OCI-LY7 (cell line): ENCODE measurements at regions not wholly inside any gene's neighbourhood (a gene's known extent, or its start where the extent isn't known, plus 50 kb on each side); places are given as distances from the start of the nearest gene placed in this dataset.

Experiments
- BruUV-seq: library from RNA; stranded (reverse); fragments of 400-500 nt; replicated peaks from 2 replicates; lab custom pipeline; 2021; lab: Mats Ljungman, UMichigan
- CTCF ChIA-PET: fragments of 300-600 bp; sonication (Branson Sonifier 250); formaldehyde crosslinking; loops from one replicate; lab custom pipeline; 2022; ENCODE audit warnings: antibody characterized with exemption; ENCODE audit not compliant: unreplicated experiment; lab: Charles Lee
- POLR2A ChIA-PET: fragments of 300-600 bp; sonication (Branson Sonifier 250); formaldehyde crosslinking; loops from one replicate; lab custom pipeline; 2022; ENCODE audit warnings: antibody characterized with exemption; lab: Charles Lee
- DNase-seq: peaks from one replicate; pipeline ENCODE4 v3.0.0-alpha.2; 2015; ENCODE audit warnings: low spot score
- H2AFZ ChIP-seq: fragments of 200-600 bp; sonication (generic), shearing (Covaris generic); 2 replicates; pipeline ENCODE4 v1.6.1; 2014; ENCODE audit warnings: mild to moderate bottlenecking, antibody characterized with exemption, low read length, moderate library complexity
- H3K27ac ChIP-seq: fragments of 200-600 bp; sonication (generic); 2 replicates; pipeline ENCODE4 v1.5.1; 2014; ENCODE audit warnings: mixed run types, low read depth, mild to moderate bottlenecking, moderate library complexity, low read length, inconsistent platforms; ENCODE audit not compliant: poor library complexity, severe bottlenecking
- H3K36me3 ChIP-seq: fragments of 200-600 bp; sonication (generic); 2 replicates; pipeline ENCODE4 v1.6.1; 2014; ENCODE audit warnings: mild to moderate bottlenecking, antibody characterized with exemption, low read length, moderate library complexity, mixed read lengths; ENCODE audit not compliant: insufficient read depth
- H3K4me1 ChIP-seq: fragments of 200-600 bp; sonication (generic); 2 replicates; pipeline ENCODE4 v1.5.1; 2014; ENCODE audit warnings: mild to moderate bottlenecking, low read length; ENCODE audit not compliant: insufficient read depth, poor library complexity, severe bottlenecking
- H3K4me2 ChIP-seq: fragments of 200-600 bp; sonication (generic); 2 replicates; pipeline ENCODE4 v1.6.1; 2014; ENCODE audit warnings: mild to moderate bottlenecking, low read length
- H3K4me3 ChIP-seq: fragments of 200-600 bp; sonication (generic); 2 replicates; pipeline ENCODE4 v1.5.1; 2014; ENCODE audit warnings: mild to moderate bottlenecking, low read depth, low read length; ENCODE audit not compliant: poor library complexity, severe bottlenecking
- H3K79me2 ChIP-seq: fragments of 200-600 bp; sonication (generic); 2 replicates; pipeline ENCODE4 v1.6.1; 2016; ENCODE audit warnings: low read depth, mild to moderate bottlenecking, low read length, moderate library complexity, mixed read lengths; ENCODE audit not compliant: insufficient read depth
- H3K9me2 ChIP-seq: fragments of 200-600 bp; sonication (generic); 2 replicates; pipeline ENCODE4 v1.6.1; 2016; ENCODE audit warnings: mild to moderate bottlenecking, low read length, mixed read lengths; ENCODE audit not compliant: insufficient read depth
- H3K9me3 ChIP-seq: fragments of 200-600 bp; sonication (generic); 2 replicates; pipeline ENCODE4 v1.6.1; 2014; ENCODE audit warnings: mild to moderate bottlenecking, mixed run types, low read length, mixed read lengths
- H4K20me1 ChIP-seq: fragments of 200-600 bp; sonication (generic); 2 replicates; pipeline ENCODE4 v1.6.1; 2014; ENCODE audit warnings: mild to moderate bottlenecking, antibody characterized with exemption, low read length, moderate library complexity, mixed read lengths; ENCODE audit not compliant: insufficient read depth
- CTCF ChIP-seq: fragments of 200-600 bp; sonication (generic); conservative IDR thresholded peaks from 2 replicates; pipeline ENCODE4 v1.5.1; 2014; ENCODE audit warnings: mild to moderate bottlenecking, antibody characterized with exemption, low read length, moderate library complexity, mixed read lengths
- EZH2phosphoT487 ChIP-seq: fragments of 200-600 bp; sonication (generic); IDR thresholded peaks from 2 replicates; pipeline ENCODE4 v1.6.1; 2018; ENCODE audit warnings: low read depth, borderline replicate concordance, mild to moderate bottlenecking, mixed run types, antibody characterized with exemption, low read length, moderate library complexity, mixed read lengths
- intact Hi-C: fragments of 100-400 bp; cut with micrococcal nuclease; formaldehyde crosslinking; loops from one replicate; pipeline ENCODE4 v1.10.0; 2022; ENCODE audit not compliant: unreplicated experiment

- no peak for TF ChIP-seq CTCF
- TF ChIP-seq EZH2phosphoT487: no peak
- no peaks in the 10 kb centered on the region for H3K79me2 ChIP-seq
- ChIA-PET CTCF (no interaction called here), POLR2A (no interaction called here)
- no peaks in the 10 kb centered on the region for H3K9me3 ChIP-seq
- no TSS peak for BruUV-seq
- H3K27ac ChIP-seq: no peak overlapping the region
- DNase-seq: no peak
- H3K4me2 ChIP-seq: no peak overlapping the region
- intact Hi-C loops: no loop called here
- H4K20me1 ChIP-seq: no peaks in the 10 kb centered on the region
- H3K4me3 ChIP-seq: no peak overlapping the region
- no peaks in the 10 kb centered on the region for H3K36me3 ChIP-seq
- no peaks in the 10 kb centered on the region for H3K9me2 ChIP-seq
- peaks cover 42% of the 10 kb centered on the region for H3K4me1 ChIP-seq
- H2AFZ ChIP-seq: no peak overlapping the region
Measured at GRCh38 chr17:37831986-37832385, 87.1 kb upstream of the HNF1B start.

GRCh38 chr17:37831492-37831891, 86.6 kb upstream of the HNF1B start:
- H3K4me3 ChIP-seq: no peak overlapping the region

More at GRCh38 chr17:37831492-37831891, 86.6 kb upstream of the HNF1B start:
- Histone ChIP-seq H3K9me2 (no peaks in the 10 kb centered on the region), H3K9me3 (no peaks in the 10 kb centered on the region), H3K4me1 (peaks cover 47% of the 10 kb centered on the region), H3K79me2 (no peaks in the 10 kb centered on the region), H3K27ac (no peak overlapping the region), H4K20me1 (no peaks in the 10 kb centered on the region), H2AFZ (no peak overlapping the region), H3K4me2 (no peak overlapping the region), H3K36me3 (no peaks in the 10 kb centered on the region)
- CTCF ChIA-PET: interaction anchor here (0.6 kb wide), 1 partner anchor 727 kb away, joined by 3 read pairs; no protein-coding TSS in a partner anchor
- BruUV-seq: no TSS peak
- no peak for DNase-seq
- intact Hi-C loops: no loop called here
- POLR2A ChIA-PET: no interaction called here
- no peak for TF ChIP-seq CTCF
- no peak for TF ChIP-seq EZH2phosphoT487
